Tibial artery (tissue), 4 donors: ENCODE measurements at regions not wholly inside any gene's neighbourhood (a gene's known extent, or its start where the extent isn't known, plus 50 kb on each side); places are given as distances from the start of the nearest gene placed in this dataset.

Source experiments
- DNase-seq, 2 donors: peaks; one replicate each; pipeline ENCODE4 v3.0.0-alpha.2; 2019
- H3K27ac ChIP-seq, 2 donors: fragments of 200-600 bp; sonication (generic) in 1 of 2; 1 replicate in 1 of 2; 2 replicates in 1 of 2; pipeline ENCODE4 v1.5.1; 2018 to 2019; ENCODE audit warnings: mild to moderate bottlenecking in 1 of 2
- H3K27me3 ChIP-seq, 2 donors: fragments of 200-600 bp; sonication (generic) in 1 of 2; one replicate each; pipeline versions ENCODE4 v1.5.1 to v1.6.0; 2016 to 2019
- H3K36me3 ChIP-seq, 3 donors: fragments of 200-600 bp; sonication (generic) in 2 of 3; one replicate each; pipeline ENCODE4 v1.5.1; 2016 to 2019; ENCODE audit warnings: mild to moderate bottlenecking in 2 of 3
- H3K4me1 ChIP-seq, 4 donors: fragments of 200-600 bp; sonication (generic) in 2 of 4; 1 replicate in 3 of 4; 2 replicates in 1 of 4; pipeline ENCODE4 v1.5.1; 2016 to 2019
- H3K4me3 ChIP-seq, 2 donors: fragments of 200-600 bp; sonication (generic) in 1 of 2; 1 replicate in 1 of 2; 2 replicates in 1 of 2; pipeline ENCODE4 v1.5.1; 2018 to 2019; ENCODE audit warnings: mild to moderate bottlenecking in 2 of 2
- H3K9me3 ChIP-seq, 3 donors: fragments of 200-600 bp; sonication (generic) in 1 of 3; one replicate each; pipeline ENCODE4 v1.5.1; 2016 to 2019
- intact Hi-C: fragments of 100-400 bp; cut with DNase I; formaldehyde crosslinking; loops from one replicate; pipeline ENCODE4 v1.15.0; 2023; ENCODE audit warnings: low total_unique reads
- TF ChIP-seq, protein P1 (sequence below), 2 experiments: fragments of 200-600 bp in 1 of 2; fragments of 450-650 bp in 1 of 2; IDR thresholded peaks; one replicate each; pipeline ENCODE4 v1.5.1; 2017 to 2019; ENCODE audit warnings: antibody characterized with exemption in 2 of 2, mild to moderate bottlenecking in 1 of 2, moderate library complexity in 1 of 2

DNA sequence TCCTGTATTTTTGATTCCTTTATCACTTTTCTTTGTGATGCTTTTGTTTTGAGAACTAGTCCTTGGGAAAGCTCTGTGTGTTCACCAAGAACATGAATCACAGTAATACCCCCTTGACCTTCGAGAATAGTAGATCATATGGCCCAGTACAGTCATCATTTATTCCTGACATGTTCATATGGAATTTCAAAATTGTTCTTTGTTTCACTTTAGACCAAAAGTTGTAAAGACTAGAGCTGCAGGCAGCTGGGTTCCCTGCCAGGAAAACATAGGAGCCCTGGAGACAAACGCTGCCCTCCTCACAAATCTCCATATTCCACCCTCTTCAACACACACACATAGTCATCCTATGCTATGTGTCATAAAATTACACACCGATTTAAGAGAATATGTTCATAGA, 621.2 kb upstream of the EYS start:
- Histone ChIP-seq H3K27ac (no peak overlapping the region), H3K9me3 (no peaks in the 10 kb centered on the region), H3K4me3 (no peak overlapping the region), H3K36me3 (no peaks in the 10 kb centered on the region), H3K4me1 (no peaks in the 10 kb centered on the region), H3K27me3 (no peaks in the 10 kb centered on the region)
- intact Hi-C loops, result no loop called here
- DNase-seq, result no peak
- TF ChIP-seq, protein P1, sequence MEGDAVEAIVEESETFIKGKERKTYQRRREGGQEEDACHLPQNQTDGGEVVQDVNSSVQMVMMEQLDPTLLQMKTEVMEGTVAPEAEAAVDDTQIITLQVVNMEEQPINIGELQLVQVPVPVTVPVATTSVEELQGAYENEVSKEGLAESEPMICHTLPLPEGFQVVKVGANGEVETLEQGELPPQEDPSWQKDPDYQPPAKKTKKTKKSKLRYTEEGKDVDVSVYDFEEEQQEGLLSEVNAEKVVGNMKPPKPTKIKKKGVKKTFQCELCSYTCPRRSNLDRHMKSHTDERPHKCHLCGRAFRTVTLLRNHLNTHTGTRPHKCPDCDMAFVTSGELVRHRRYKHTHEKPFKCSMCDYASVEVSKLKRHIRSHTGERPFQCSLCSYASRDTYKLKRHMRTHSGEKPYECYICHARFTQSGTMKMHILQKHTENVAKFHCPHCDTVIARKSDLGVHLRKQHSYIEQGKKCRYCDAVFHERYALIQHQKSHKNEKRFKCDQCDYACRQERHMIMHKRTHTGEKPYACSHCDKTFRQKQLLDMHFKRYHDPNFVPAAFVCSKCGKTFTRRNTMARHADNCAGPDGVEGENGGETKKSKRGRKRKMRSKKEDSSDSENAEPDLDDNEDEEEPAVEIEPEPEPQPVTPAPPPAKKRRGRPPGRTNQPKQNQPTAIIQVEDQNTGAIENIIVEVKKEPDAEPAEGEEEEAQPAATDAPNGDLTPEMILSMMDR (IDR thresholded peaks at IDR 0.05), result no peak

DNA sequence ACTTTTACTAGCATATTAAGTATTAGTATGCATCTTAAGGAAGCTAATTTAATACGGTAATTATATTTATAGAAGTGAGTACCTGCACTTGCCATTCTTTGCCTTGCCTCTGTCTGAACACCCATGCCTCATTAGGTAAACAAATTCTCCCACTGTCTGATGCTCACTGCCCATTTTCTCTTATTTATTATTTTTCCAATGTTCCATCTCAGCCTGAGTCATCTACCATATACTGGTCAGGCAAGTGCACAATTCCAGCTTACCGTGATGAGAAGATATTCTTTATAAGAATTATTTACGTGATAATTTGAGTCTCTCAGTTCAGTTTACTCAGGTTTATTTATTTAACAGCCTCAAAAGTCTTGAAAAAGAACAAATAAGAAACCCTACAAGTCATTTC, 619.2 kb upstream of the EYS start:
- TF ChIP-seq, protein P1 (IDR thresholded peaks at IDR 0.05), result no peak
- no peak overlapping the region for H3K27ac ChIP-seq
- H3K4me3 ChIP-seq, result no peak overlapping the region
- no peaks in the 10 kb centered on the region for H3K36me3 ChIP-seq
- no peak for DNase-seq
- no peaks in the 10 kb centered on the region for H3K9me3 ChIP-seq
- H3K27me3 ChIP-seq, result no peaks in the 10 kb centered on the region
- intact Hi-C loops, result no loop called here
- H3K4me1 ChIP-seq, result no peaks in the 10 kb centered on the region

DNA sequence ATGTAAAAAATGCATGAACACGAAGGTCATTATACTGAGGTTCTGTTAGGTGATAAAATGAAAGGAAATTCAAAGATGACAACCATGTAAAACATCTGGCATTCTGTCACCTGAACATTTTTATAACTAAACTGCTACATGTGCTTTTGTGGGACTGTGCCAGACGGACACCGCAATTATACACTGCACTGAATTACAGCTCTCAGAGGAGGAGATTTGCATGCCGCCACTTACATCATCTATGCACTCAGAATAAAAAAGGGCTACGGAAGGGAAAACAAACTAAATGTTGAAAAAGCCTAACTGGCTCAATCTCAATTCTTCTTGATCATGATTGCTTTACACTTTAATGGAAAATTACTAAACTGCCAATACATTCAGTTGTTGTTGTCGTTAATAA, 614.0 kb upstream of the EYS start:
- H3K9me3 ChIP-seq, result no peaks in the 10 kb centered on the region
- no peaks in the 10 kb centered on the region for H3K36me3 ChIP-seq
- intact Hi-C loops, result no loop called here

DNA sequence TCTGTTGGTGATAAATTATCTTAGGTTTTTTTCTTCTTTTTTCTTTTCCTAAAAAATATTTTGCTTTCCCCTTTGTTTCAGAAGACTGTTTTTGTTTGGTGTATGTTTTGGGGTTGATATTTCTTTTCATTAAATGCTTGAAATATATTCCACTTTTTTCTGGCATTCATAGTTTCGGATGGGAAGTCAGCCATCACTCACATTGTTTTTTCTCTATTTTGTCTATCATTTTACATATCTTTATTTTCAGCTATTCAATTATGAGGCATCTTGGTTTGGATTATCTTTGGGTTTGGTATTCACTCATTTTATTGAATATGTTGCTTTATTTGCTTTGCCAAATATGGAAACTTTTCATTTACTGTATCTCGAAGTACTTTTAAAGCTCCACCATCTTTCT, 600.5 kb upstream of the EYS start:
- Histone ChIP-seq H3K4me1 (no peaks in the 10 kb centered on the region), H3K36me3 (no peaks in the 10 kb centered on the region), H3K27me3 (no peaks in the 10 kb centered on the region), H3K9me3 (peaks cover 0 to 9% (median 7%) of the 10 kb centered on the region in 3 donors), H3K4me3 (no peak overlapping the region), H3K27ac (no peak overlapping the region)
- intact Hi-C loops, result no loop called here
- TF ChIP-seq, protein P1 (IDR thresholded peaks at IDR 0.05), result no peak
- no peak for DNase-seq

More for the DNA sequence above, 614.0 kb upstream of the EYS start:
- Histone ChIP-seq H3K4me3 (no peak overlapping the region), H3K27ac (no peak overlapping the region), H3K27me3 (no peaks in the 10 kb centered on the region), H3K4me1 (no peaks in the 10 kb centered on the region)
- TF ChIP-seq, protein P1 (IDR thresholded peaks at IDR 0.05), result no peak
- no peak for DNase-seq

DNA sequence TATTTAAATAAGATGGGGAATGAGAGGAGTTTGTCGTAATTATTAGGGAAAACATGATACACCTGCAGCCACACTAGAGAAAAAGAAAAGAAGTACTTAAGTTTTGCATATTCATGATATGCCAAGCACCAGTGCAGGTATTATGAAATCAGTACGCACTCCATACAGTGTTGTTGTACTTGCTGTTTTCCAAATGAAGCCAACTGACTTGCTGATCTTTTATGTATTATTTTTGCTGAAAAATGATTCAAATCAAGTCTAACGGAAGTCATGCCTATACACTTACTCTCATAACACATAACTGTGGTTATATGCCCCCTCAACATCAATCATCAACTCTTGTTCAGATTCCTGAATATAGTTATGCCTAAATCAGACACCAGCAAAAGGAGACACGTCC, 584.9 kb upstream of the EYS start:
- DNase-seq, result no peak
- Histone ChIP-seq H3K4me3 (no peak overlapping the region), H3K27me3 (no peaks in the 10 kb centered on the region), H3K27ac (no peak overlapping the region), H3K4me1 (no peaks in the 10 kb centered on the region), H3K36me3 (no peaks in the 10 kb centered on the region), H3K9me3 (no peaks in the 10 kb centered on the region)
- TF ChIP-seq, protein P1 (IDR thresholded peaks at IDR 0.05), result no peak
- intact Hi-C loops, result no loop called here

DNA sequence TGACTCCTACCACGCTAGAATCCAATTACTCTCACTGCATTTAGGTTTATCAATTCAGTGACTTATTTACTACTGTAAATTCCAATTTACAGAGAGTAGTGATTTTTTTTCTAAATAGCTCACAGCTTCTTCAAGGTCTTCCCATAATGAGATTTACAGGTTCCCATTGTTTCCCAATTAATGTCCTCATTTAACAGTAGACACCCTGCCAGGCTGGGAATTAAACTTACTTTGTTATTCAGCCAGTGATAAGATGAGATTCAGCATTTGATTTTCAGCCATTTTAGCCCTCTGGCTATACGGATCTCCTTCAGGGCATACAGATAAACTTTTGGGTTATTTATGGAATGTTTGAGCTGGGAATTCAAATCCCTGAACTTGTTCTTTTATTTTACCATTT, 582.9 kb upstream of the EYS start:
- TF ChIP-seq, protein P1 (IDR thresholded peaks at IDR 0.05), result no peak
- Histone ChIP-seq H3K4me1 (no peaks in the 10 kb centered on the region), H3K36me3 (no peaks in the 10 kb centered on the region)

More for the DNA sequence above, 582.9 kb upstream of the EYS start:
- no peak for DNase-seq
- no peak overlapping the region for H3K27ac ChIP-seq
- H3K4me3 ChIP-seq, result no peak overlapping the region
- intact Hi-C loops, result no loop called here
- no peaks in the 10 kb centered on the region for H3K27me3 ChIP-seq
- no peaks in the 10 kb centered on the region for H3K9me3 ChIP-seq
